DMS53 (cell line): ENCODE measurements at regions not wholly inside any gene's neighbourhood (a gene's known extent, or its start where the extent isn't known, plus 50 kb on each side); places are given as distances from the start of the nearest gene placed in this dataset.
"Not testable (repeated sequence)": the region's sequence is repeated elsewhere in the genome, so short reads cannot be mapped to it uniquely, and the experiment has no call there.

Source experiments
- DNase-seq: peaks from one replicate; lab custom pipeline; 2025; lab: John Stamatoyannopoulos, UW

GRCh38 chr14:52124791-52125684, 56.2 kb upstream of the NID2 start:
- DNase-seq: no peak

DNA sequence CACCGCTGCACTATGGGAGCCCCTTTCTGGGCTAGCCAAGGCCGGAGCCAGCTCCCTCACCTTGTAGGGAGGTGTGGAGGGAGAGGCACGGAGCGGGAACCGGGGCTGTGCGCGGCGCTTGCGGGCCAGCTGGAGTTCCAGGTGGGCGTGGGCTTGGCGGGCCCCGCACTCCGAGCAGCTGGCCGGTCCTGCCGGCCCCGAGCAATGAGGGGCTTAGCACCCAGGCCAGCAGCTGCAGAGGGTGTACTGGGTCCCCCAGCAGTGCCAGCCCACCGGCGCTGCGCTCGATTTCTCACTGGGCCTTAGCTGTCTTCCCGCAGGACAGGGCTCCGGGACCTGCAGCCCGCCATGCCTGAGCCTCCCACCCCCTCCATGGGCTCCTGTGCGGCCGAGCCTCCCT, 53.3 kb upstream of the NID2 start:
- DNase-seq: not testable (repeated sequence)

DNA sequence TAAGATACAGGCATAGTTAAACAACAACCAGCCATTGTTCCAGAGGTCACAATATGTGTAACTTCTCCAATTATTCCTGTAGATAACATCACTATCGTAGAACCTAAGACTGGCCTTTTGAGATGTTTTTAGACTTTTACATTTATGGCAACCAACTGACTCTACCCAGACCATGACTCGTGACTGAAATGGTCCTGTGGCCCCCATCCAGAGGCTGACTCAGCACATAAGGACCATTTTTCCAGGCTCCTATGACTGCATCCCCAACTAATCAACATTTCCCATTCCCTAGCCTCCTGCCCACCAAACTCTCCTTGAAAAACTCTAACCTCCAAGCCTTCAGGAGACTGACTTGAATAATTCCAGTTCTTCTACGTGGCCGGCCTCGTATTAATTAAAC, 52.6 kb upstream of the NID2 start:
- DNase-seq: no peak

GRCh38 chr14:52119030-52119429, 50.2 kb upstream of the NID2 start:
- DNase-seq: no peak
